H9 (cell line): ENCODE measurements at regions not wholly inside any gene's neighbourhood (a gene's known extent, or its start where the extent isn't known, plus 50 kb on each side); places are given as distances from the start of the nearest gene placed in this dataset.
"Not testable (repeated sequence)": the region's sequence is repeated elsewhere in the genome, so short reads cannot be mapped to it uniquely, and the experiment has no call there.

Experiments used
- DNase-seq: peaks from one replicate; pipeline ENCODE4 v3.0.0-alpha.2; 2017
- H2AFZ ChIP-seq: one replicate; pipeline ENCODE4 v1.6.1; 2013; ENCODE audit warnings: mild to moderate bottlenecking, low read length, control low read depth, moderate library complexity
- H2AK5ac ChIP-seq: 2 replicates; pipeline ENCODE4 v1.6.1; 2013; ENCODE audit warnings: low read length, control low read depth, mixed read lengths; ENCODE audit not compliant: insufficient read length
- H2BK120ac ChIP-seq: one replicate; pipeline ENCODE4 v1.6.1; 2013; ENCODE audit warnings: low read depth, mild to moderate bottlenecking, low read length, control low read depth, inconsistent platforms; ENCODE audit not compliant: poor library complexity, severe bottlenecking
- H2BK12ac ChIP-seq: 2 replicates; pipeline ENCODE4 v1.6.1; 2013; ENCODE audit warnings: low read length, control low read depth, mixed read lengths, low read depth; ENCODE audit not compliant: insufficient read length
- H2BK15ac ChIP-seq: 2 replicates; pipeline ENCODE4 v1.6.1; 2013; ENCODE audit warnings: low read depth, low read length, control low read depth
- H2BK20ac ChIP-seq: one replicate; pipeline ENCODE4 v1.6.1; 2013; ENCODE audit warnings: low read depth, mild to moderate bottlenecking, low read length, control low read depth, inconsistent platforms; ENCODE audit not compliant: poor library complexity, severe bottlenecking
- H2BK5ac ChIP-seq: 2 replicates; pipeline ENCODE4 v1.6.1; 2013; ENCODE audit warnings: low read length, control low read depth, mixed read lengths; ENCODE audit not compliant: insufficient read length
- H3K14ac ChIP-seq: 2 replicates; pipeline ENCODE4 v1.6.1; 2013; ENCODE audit warnings: low read length, control low read depth; ENCODE audit not compliant: insufficient read depth
- H3K18ac ChIP-seq: 2 replicates; pipeline ENCODE4 v1.6.1; 2013; ENCODE audit warnings: low read depth, mild to moderate bottlenecking, mixed read lengths, low read length, control low read depth; ENCODE audit not compliant: insufficient read length
- H3K23ac ChIP-seq: 2 replicates; pipeline ENCODE4 v1.6.1; 2013; ENCODE audit warnings: low read length, control low read depth, mixed read lengths, low read depth; ENCODE audit not compliant: insufficient read length
- H3K23me2 ChIP-seq: 2 replicates; pipeline ENCODE4 v1.6.1; 2013; ENCODE audit warnings: low read depth, mild to moderate bottlenecking, mixed read lengths, low read length, control low read depth; ENCODE audit not compliant: insufficient read length, poor library complexity, severe bottlenecking
- H3K27ac ChIP-seq: 2 replicates; pipeline ENCODE4 v1.5.1; 2013; ENCODE audit warnings: low read length, control low read depth, mixed read lengths, low read depth; ENCODE audit not compliant: insufficient read length
- H3K27me3 ChIP-seq: 2 replicates; pipeline ENCODE4 v1.6.1; 2013; ENCODE audit warnings: low read length, control low read depth, inconsistent platforms; ENCODE audit not compliant: insufficient read depth
- H3K4ac ChIP-seq: 2 replicates; pipeline ENCODE4 v1.6.1; 2013; ENCODE audit warnings: low read depth, mild to moderate bottlenecking, control low read depth, inconsistent platforms, low read length, moderate library complexity
- H3K4me1 ChIP-seq: 2 replicates; pipeline ENCODE4 v1.6.1; 2013; ENCODE audit warnings: low read length, control low read depth, inconsistent platforms; ENCODE audit not compliant: insufficient read depth
- H3K4me2 ChIP-seq: 2 replicates; pipeline ENCODE4 v1.6.1; 2013; ENCODE audit warnings: low read length, control low read depth, mixed read lengths; ENCODE audit not compliant: insufficient read length, insufficient read depth
- H3K56ac ChIP-seq: 2 replicates; pipeline ENCODE4 v1.6.1; 2013; ENCODE audit warnings: low read depth, mild to moderate bottlenecking, mixed read lengths, low read length, control low read depth; ENCODE audit not compliant: insufficient read length
- H3K79me1 ChIP-seq: 2 replicates; pipeline ENCODE4 v1.6.1; 2013; ENCODE audit warnings: low read depth, mild to moderate bottlenecking, moderate library complexity, low read length, control low read depth, inconsistent platforms; ENCODE audit not compliant: insufficient read depth, poor library complexity, severe bottlenecking
- H3K79me2 ChIP-seq: 2 replicates; pipeline ENCODE4 v1.6.1; 2013; ENCODE audit warnings: low read length, control low read depth, inconsistent platforms; ENCODE audit not compliant: insufficient read depth
- H3K9ac ChIP-seq: 2 replicates; pipeline ENCODE4 v1.6.1; 2013; ENCODE audit warnings: low read length, control low read depth, mixed read lengths; ENCODE audit not compliant: insufficient read length; ENCODE audit errors: extremely low read depth
- H3K9me3 ChIP-seq: one replicate; pipeline ENCODE4 v1.6.1; 2013; ENCODE audit warnings: low read depth, low read length, inconsistent platforms; ENCODE audit not compliant: control insufficient read depth
- H3T11ph ChIP-seq: one replicate; pipeline ENCODE4 v1.6.1; 2013; ENCODE audit warnings: mild to moderate bottlenecking, low read length, control low read depth, inconsistent platforms
- H4K20me1 ChIP-seq: one replicate; pipeline ENCODE4 v1.6.1; 2013; ENCODE audit not compliant: control insufficient read depth, insufficient read length, insufficient read depth
- H4K5ac ChIP-seq: 2 replicates; pipeline ENCODE4 v1.6.1; 2013; ENCODE audit warnings: low read depth, mild to moderate bottlenecking, mixed read lengths, low read length, control low read depth; ENCODE audit not compliant: insufficient read length
- H4K8ac ChIP-seq: replicated peaks from 2 replicates; pipeline ENCODE4 v1.6.1; 2013; ENCODE audit warnings: low read length, control low read depth, mixed read lengths, low read depth; ENCODE audit not compliant: insufficient read length
- H4K91ac ChIP-seq: 2 replicates; pipeline ENCODE4 v1.6.1; 2013; ENCODE audit warnings: low read depth, mild to moderate bottlenecking, moderate library complexity, mixed read lengths, low read length, control low read depth; ENCODE audit not compliant: insufficient read length
- H3K27ac Mint-ChIP-seq, 3 experiments: 2 replicates in 2 of 3; 3 replicates in 1 of 3; pipeline ENCODE4 v1.8.0; 2020 to 2021; ENCODE audit warnings: mixed read lengths in 3 of 3, mild to moderate bottlenecking in 1 of 3, moderate library complexity in 1 of 3
- H3K27me3 Mint-ChIP-seq: 2 replicates; pipeline ENCODE4 v1.8.0; 2021; ENCODE audit warnings: low read depth, mild to moderate bottlenecking, moderate library complexity, mixed read lengths
- H3K36me3 Mint-ChIP-seq, 3 experiments: 2 replicates in 2 of 3; 3 replicates in 1 of 3; pipeline ENCODE4 v1.8.0; 2020 to 2021; ENCODE audit warnings: low read depth in 3 of 3, mixed read lengths in 3 of 3; ENCODE audit not compliant: insufficient read depth in 1 of 3
- H3K4me1 Mint-ChIP-seq, 2 experiments: 2 replicates each; pipeline ENCODE4 v1.8.0; 2020; ENCODE audit warnings: mixed read lengths in 2 of 2
- H3K4me3 Mint-ChIP-seq, 2 experiments: 2 replicates in 1 of 2; 3 replicates in 1 of 2; pipeline ENCODE4 v1.8.0; 2020 to 2021; ENCODE audit warnings: mild to moderate bottlenecking in 2 of 2, mixed read lengths in 2 of 2, moderate library complexity in 1 of 2
- H3K9me3 Mint-ChIP-seq, 2 experiments: 2 replicates in 1 of 2; 3 replicates in 1 of 2; pipeline ENCODE4 v1.8.0; 2020; ENCODE audit warnings: mild to moderate bottlenecking in 2 of 2, mixed read lengths in 2 of 2, moderate library complexity in 1 of 2
- CTCF ChIP-seq: fragments of 200-600 bp; sonication (generic); conservative IDR thresholded peaks from 3 replicates; pipeline ENCODE4 v1.8.0; 2021; ENCODE audit warnings: antibody characterized with exemption, mild to moderate bottlenecking
- WGBS: extraction: QIAGEN DNeasy Blood & Tissue Kit; methylation state at CpG from one replicate; pipeline ENCODE4 v1.1.7; 2013; ENCODE audit warnings: missing lambda C conversion rate, low lambda C conversion rate, mixed read lengths; ENCODE audit not compliant: insufficient read length; ENCODE audit errors: extremely low coverage; 5-methylcytosine and 5-hydroxymethylcytosine counted together

GRCh38 chr2:5022061-5022460, 670.1 kb upstream of the SOX11 start:
- H3K27ac Mint-ChIP-seq: no peak overlapping the region
- no peak overlapping the region for H4K91ac ChIP-seq
- no peak overlapping the region for H3K23ac ChIP-seq
- H3K79me1 ChIP-seq: no peaks in the 10 kb centered on the region
- H3T11ph ChIP-seq: no peak overlapping the region
- no peak overlapping the region for H2AK5ac ChIP-seq
- no peak overlapping the region for H3K18ac ChIP-seq
- no peak overlapping the region for H2BK12ac ChIP-seq
- no peak overlapping the region for H2BK20ac ChIP-seq
- no peaks in the 10 kb centered on the region for H4K20me1 ChIP-seq
- H3K4me2 ChIP-seq: no peak overlapping the region
- H2AFZ ChIP-seq: no peak overlapping the region
- no peak overlapping the region for H3K4ac ChIP-seq
- no peak overlapping the region for H3K27ac ChIP-seq
- H3K14ac ChIP-seq: no peak overlapping the region
- H3K9ac ChIP-seq: no peak overlapping the region
- H3K4me1 ChIP-seq: no peaks in the 10 kb centered on the region
- H3K4me3 Mint-ChIP-seq: no peak overlapping the region; a peak in 1 of 5 replicates
- peaks cover 5 to 23% (median 12%) of the 10 kb centered on the region in 3 experiments for H3K36me3 Mint-ChIP-seq
- no peak overlapping the region for H2BK120ac ChIP-seq
- peaks cover 3% of the 10 kb centered on the region; the same call in 1 of the 2 replicates for H3K27me3 Mint-ChIP-seq
- no CpG with 5 or more reads among the region's 3 CpGs for WGBS
- no peaks in the 10 kb centered on the region for H3K27me3 ChIP-seq
- no peaks in the 10 kb centered on the region for H3K23me2 ChIP-seq
- no peak overlapping the region for H4K5ac ChIP-seq
- H2BK5ac ChIP-seq: no peak overlapping the region
- H3K56ac ChIP-seq: no peak overlapping the region
- peaks cover 27 to 29% of the 10 kb centered on the region in 2 experiments for H3K9me3 Mint-ChIP-seq
- H3K9me3 ChIP-seq: no peaks in the 10 kb centered on the region
- no peak for TF ChIP-seq CTCF
- H3K4me1 Mint-ChIP-seq: no peaks in the 10 kb centered on the region
- H2BK15ac ChIP-seq: no peak overlapping the region
- H3K79me2 ChIP-seq: no peaks in the 10 kb centered on the region
- DNase-seq: no peak
- H4K8ac ChIP-seq: no peak overlapping the region

GRCh38 chr2:5022708-5023635, 669.2 kb upstream of the SOX11 start:
- H3K18ac ChIP-seq, H3K4me1 ChIP-seq, H3K79me1 ChIP-seq, H2AFZ ChIP-seq, H3K23ac ChIP-seq, H2BK5ac ChIP-seq, H2BK15ac ChIP-seq, H3T11ph ChIP-seq, H3K4me1 Mint-ChIP-seq, H3K56ac ChIP-seq, H3K27me3 ChIP-seq, H3K9ac ChIP-seq, H3K23me2 ChIP-seq, H2BK12ac ChIP-seq, H4K91ac ChIP-seq, H3K9me3 ChIP-seq, H3K79me2 ChIP-seq, H3K4me2 ChIP-seq, H4K20me1 ChIP-seq, H3K27me3 Mint-ChIP-seq, H3K4me3 Mint-ChIP-seq, H3K27ac Mint-ChIP-seq, H2BK120ac ChIP-seq, H3K4ac ChIP-seq, H3K14ac ChIP-seq, H4K5ac ChIP-seq, H2BK20ac ChIP-seq, H2AK5ac ChIP-seq, H3K27ac ChIP-seq, H4K8ac ChIP-seq, DNase-seq: not testable (repeated sequence)
- H3K36me3 Mint-ChIP-seq: peaks cover 5 to 23% (median 12%) of the 10 kb centered on the region in 3 experiments
- peaks cover 27 to 29% of the 10 kb centered on the region in 2 experiments for H3K9me3 Mint-ChIP-seq
